Lung (tissue), 11 donors: ENCODE measurements at regions not wholly inside any gene's neighbourhood (a gene's known extent, or its start where the extent isn't known, plus 50 kb on each side); places are given as distances from the start of the nearest gene placed in this dataset.

Source experiments
- ATAC-seq: fragments of 200-7000 bp; cut with Tn5 transposase; one replicate; pipeline ENCODE4 v1.9.1; 2020; ENCODE audit warnings: moderate number of reproducible peaks; ENCODE audit not compliant: insufficient read depth, low FRiP score
- DNase-seq, 3 donors: peaks; one replicate each; pipeline ENCODE4 v3.0.0-alpha.2; 2013 to 2017
- H3K27ac ChIP-seq, 2 donors: one replicate each; pipeline ENCODE4 v1.5.1; 2013; ENCODE audit warnings: mild to moderate bottlenecking in 2 of 2, moderate library complexity in 2 of 2, control low read depth in 1 of 2, inconsistent platforms in 1 of 2, low read depth in 1 of 2, low read length in 1 of 2
- H3K27me3 ChIP-seq, 3 donors: one replicate each; pipeline ENCODE4 v1.5.1; 2013; ENCODE audit warnings: low read length in 2 of 3; ENCODE audit not compliant: control insufficient read depth in 3 of 3, insufficient read depth in 3 of 3
- H3K36me3 ChIP-seq, 4 donors: one replicate each; pipeline ENCODE4 v1.5.1; 2013; ENCODE audit warnings: low read length in 4 of 4, mild to moderate bottlenecking in 1 of 4, moderate library complexity in 1 of 4; ENCODE audit not compliant: control insufficient read depth in 4 of 4, insufficient read depth in 4 of 4
- H3K4me1 ChIP-seq, 5 donors: one replicate each; pipeline ENCODE4 v1.5.1; 2013; ENCODE audit warnings: low read length in 5 of 5, mild to moderate bottlenecking in 2 of 5, moderate library complexity in 1 of 5; ENCODE audit not compliant: control insufficient read depth in 5 of 5, insufficient read depth in 5 of 5
- H3K4me3 ChIP-seq: one replicate; pipeline ENCODE4 v1.5.1; 2013; ENCODE audit warnings: mild to moderate bottlenecking, control low read depth, moderate library complexity
- H3K9ac ChIP-seq, 2 donors: one replicate each; pipeline ENCODE4 v1.5.1; 2013; ENCODE audit warnings: low read length in 2 of 2, control low read depth in 1 of 2; ENCODE audit not compliant: insufficient read depth in 1 of 2
- H3K9me3 ChIP-seq, 4 donors: one replicate each; pipeline ENCODE4 v1.5.1; 2013; ENCODE audit warnings: low read length in 3 of 4, mild to moderate bottlenecking in 1 of 4, moderate library complexity in 1 of 4; ENCODE audit not compliant: control insufficient read depth in 4 of 4, insufficient read depth in 3 of 4
- WGBS, 2 donors: extraction: QIAGEN DNeasy Blood & Tissue Kit; methylation state at CpG; one replicate each; pipeline ENCODE4 v1.1.7; 2013; 5-methylcytosine and 5-hydroxymethylcytosine counted together
- TF ChIP-seq, protein P1 (sequence below): IDR thresholded peaks from 2 replicates; pipeline ENCODE4 v1.5.1; 2012; ENCODE audit warnings: mild to moderate bottlenecking; ENCODE audit errors: control extremely low read depth, extremely low read depth
- donor health status: control.
- donor health status: control.
- donor health status: Bipolar disorder and iron deficiency.
- donor health status: healthy.
- donor health status: DM: yes; HTN: yes; CAD: no.

DNA sequence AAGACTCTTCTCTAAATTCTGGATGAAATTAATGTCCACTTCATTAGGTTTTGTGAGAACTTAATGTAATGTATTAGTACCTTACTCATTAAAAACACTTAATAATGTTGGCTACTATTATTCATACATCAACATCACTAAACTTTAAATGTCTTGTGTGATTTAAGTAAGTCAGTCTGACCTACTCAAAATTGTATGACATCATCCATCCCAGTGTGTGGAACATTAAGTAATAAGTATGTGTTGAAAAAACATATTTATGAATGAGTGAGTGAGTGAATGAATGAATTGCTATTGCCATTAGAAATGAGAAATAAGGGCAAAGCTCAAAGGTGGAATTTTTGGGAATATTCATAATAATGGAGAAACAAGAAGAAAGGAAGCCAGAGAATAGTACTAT lies 285.8 kb downstream of the HTR1B start:
- Histone ChIP-seq H3K4me1 (no peaks in the 10 kb centered on the region), H3K9me3 (peaks cover 0 to 9% (median 0%) of the 10 kb centered on the region in 4 donors), H3K27me3 (no peaks in the 10 kb centered on the region), H3K4me3 (no peak overlapping the region), H3K36me3 (no peaks in the 10 kb centered on the region), H3K9ac (no peak overlapping the region), H3K27ac (no peak overlapping the region)
- no peak for ATAC-seq
- TF ChIP-seq, protein P1, sequence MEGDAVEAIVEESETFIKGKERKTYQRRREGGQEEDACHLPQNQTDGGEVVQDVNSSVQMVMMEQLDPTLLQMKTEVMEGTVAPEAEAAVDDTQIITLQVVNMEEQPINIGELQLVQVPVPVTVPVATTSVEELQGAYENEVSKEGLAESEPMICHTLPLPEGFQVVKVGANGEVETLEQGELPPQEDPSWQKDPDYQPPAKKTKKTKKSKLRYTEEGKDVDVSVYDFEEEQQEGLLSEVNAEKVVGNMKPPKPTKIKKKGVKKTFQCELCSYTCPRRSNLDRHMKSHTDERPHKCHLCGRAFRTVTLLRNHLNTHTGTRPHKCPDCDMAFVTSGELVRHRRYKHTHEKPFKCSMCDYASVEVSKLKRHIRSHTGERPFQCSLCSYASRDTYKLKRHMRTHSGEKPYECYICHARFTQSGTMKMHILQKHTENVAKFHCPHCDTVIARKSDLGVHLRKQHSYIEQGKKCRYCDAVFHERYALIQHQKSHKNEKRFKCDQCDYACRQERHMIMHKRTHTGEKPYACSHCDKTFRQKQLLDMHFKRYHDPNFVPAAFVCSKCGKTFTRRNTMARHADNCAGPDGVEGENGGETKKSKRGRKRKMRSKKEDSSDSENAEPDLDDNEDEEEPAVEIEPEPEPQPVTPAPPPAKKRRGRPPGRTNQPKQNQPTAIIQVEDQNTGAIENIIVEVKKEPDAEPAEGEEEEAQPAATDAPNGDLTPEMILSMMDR, result no peak
- no peak for DNase-seq

DNA sequence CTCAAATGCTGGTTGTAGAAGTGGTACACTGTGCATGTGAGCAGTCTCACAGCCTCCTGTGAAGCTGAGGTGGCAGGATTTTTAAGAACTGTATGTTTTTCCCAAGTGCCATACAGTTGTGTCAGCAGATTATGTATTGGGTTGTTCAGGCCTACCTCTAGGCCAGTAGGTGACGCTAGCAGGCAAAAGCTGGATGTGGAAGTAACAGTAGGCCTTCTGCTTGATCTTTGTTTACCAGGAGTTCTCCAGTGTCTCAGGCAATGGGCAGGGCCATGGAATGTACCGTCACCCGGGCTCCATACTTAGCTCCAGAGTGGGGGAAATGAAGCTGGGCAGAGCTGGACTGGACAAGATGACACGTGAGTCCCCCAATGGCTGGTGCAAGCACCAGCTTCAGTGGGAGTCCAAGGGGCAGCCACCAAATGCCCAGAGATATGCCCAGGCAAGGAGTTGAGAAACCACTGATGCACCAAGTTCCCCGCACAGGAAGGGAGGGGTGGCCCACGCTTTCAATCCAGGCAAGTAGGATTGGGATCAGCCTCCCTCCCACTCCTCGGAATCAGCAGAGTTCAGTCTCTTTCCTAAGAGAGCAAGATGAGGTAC lies 289.7 kb downstream of the HTR1B start:
- TF ChIP-seq, protein P1, result no peak
- no peaks in the 10 kb centered on the region for H3K27me3 ChIP-seq
- no peaks in the 10 kb centered on the region for H3K36me3 ChIP-seq
- H3K4me1 ChIP-seq, result no peaks in the 10 kb centered on the region
- peaks cover 0 to 10% (median 2%) of the 10 kb centered on the region in 4 donors for H3K9me3 ChIP-seq
- ATAC-seq (no peak), DNase-seq (no peak)
- WGBS, 2 donors, result 80% methylated on average over 7 of the region's 7 CpGs
- H3K27ac ChIP-seq, result no peak overlapping the region
- no peak overlapping the region for H3K9ac ChIP-seq
- H3K4me3 ChIP-seq, result no peak overlapping the region

DNA sequence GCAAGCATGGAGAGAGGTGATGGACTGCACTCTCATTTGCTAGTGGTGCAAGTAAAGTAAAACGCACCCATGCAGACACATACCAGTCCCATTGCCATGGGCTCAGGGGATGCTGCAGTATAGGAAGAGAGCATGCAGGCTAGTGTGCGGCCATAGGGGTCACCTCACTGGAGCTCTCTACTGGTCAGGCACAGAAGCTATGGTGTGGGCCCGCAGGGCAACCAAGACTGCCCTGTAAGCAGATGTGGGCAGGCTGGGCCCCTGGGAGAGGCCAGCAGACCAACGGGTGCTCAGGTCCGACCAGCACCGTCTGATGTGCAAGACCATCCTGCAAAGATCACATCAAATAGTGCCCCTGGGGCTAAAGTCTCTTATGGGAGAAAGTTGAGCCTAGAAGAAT lies 290.7 kb downstream of the HTR1B start:
- DNase-seq (no peak), ATAC-seq (no peak)

More for the DNA sequence above, 290.7 kb downstream of the HTR1B start:
- no peak overlapping the region for H3K4me3 ChIP-seq
- peaks cover 0 to 10% (median 3%) of the 10 kb centered on the region in 4 donors for H3K9me3 ChIP-seq
- H3K9ac ChIP-seq, result no peak overlapping the region
- H3K27me3 ChIP-seq, result no peaks in the 10 kb centered on the region
- H3K27ac ChIP-seq, result no peak overlapping the region
- TF ChIP-seq, protein P1, result no peak
- H3K4me1 ChIP-seq, result no peaks in the 10 kb centered on the region
- WGBS, 2 donors, result 82 to 86% methylated on average over 6 of the region's 6 CpGs
- no peaks in the 10 kb centered on the region for H3K36me3 ChIP-seq
